DMS53 treated with DMSO at 0.1 percent for 48 hours (cell line): ENCODE measurements at regions not wholly inside any gene's neighbourhood (a gene's known extent, or its start where the extent isn't known, plus 50 kb on each side); places are given as distances from the start of the nearest gene placed in this dataset.

ENCODE experiments used
- DNase-seq: peaks from one replicate; lab custom pipeline; 2025; ENCODE audit not compliant: unreplicated experiment; lab: John Stamatoyannopoulos, UW

DNA sequence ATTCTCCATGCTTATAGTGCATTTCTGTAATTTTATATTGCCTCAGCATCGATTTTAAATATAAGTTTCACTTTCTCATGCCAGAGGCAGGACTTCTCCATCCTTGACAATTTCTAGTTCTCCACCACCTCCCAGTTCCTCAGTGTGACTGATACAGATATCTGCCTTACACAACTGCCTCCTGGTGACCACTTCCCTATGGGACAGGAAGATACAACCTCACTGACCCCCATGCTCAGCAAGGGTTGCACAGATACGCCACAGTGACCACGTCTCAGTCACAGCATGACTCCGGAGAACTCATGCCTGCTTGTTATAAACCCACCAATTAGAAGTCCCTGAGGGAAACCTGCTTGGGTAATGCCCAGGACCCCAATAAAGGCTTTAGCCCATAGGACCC lies 284.0 kb upstream of the MC4R start:
- no peak for DNase-seq

GRCh38 chr18:60662491-60662890 lies 289.9 kb upstream of the MC4R start:
- no peak for DNase-seq

DNA sequence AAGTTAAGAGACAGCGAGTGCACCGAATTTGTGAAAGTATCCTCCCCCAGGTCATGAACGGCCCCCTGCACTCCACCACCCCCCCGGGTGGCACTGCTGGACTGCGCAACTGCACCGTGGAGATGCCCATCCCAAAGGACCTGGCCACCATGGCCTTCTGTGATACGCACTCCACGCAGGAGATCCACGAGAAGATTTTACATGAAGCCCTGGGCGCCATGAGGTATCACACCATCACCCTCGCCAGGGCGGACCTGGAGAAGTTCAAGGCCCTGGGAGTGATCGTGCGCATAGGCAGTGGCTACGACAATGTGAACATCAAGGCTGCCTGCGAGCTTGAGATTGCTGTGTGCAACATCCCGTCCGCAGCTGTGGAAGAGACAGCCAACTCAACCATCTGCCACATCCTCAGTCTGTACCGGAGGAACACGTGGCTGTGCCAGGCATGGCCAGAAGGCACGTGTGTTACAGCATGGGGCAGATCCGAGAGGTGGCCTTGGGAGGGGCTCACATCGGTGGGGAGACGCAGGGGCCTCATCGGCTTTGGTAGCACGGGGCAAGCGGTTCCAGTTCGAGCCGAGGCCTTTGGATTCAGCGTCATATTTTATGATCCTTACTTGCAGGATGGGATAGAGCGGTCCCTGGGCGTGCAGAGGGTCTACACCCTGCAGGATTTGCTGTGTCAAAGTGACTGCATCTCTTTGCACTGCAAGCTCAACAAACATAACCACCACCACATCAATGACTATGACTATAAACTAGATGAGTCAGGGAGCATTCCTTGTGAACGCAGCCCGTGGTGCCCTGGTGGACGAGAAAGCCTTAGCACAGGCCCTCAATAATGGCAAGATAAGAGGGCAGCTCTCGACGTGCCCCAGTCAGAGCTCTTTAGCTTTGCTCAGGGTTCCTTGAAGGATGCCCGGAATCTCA lies 290.8 kb upstream of the MC4R start:
- DNase-seq = no peak

- DNase-seq = no peak
These were observed 292.2 kb upstream of the MC4R start for GRCh38 chr18:60664736-60665135.

- DNase-seq = no peak
These were observed 294.4 kb upstream of the MC4R start for GRCh38 chr18:60667016-60667415.

- DNase-seq = peak; percentile 26
These were observed 296.0 kb upstream of the MC4R start for GRCh38 chr18:60668583-60668982.

GRCh38 chr18:60669938-60670337 lies 297.4 kb upstream of the MC4R start:
- DNase-seq = no peak

DNA sequence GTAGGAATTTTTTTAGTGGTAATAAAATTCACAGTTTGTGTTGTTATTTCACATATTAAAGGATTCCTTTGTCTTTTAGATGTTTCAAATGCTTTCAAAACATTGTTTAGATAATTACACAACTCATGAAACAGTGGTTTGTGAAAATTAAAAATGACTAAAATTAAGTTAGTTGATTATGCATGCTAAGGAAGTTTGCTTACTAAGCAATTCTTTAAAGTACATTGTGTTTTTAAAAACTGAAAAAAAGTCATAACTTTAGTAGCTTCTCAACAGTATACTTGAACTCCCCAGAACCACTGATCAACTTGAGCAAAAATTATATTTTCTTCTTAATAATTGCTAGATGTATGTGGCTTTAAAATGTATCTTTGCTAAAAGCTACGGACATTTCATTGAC lies 298.4 kb upstream of the MC4R start:
- no peak for DNase-seq

DNA sequence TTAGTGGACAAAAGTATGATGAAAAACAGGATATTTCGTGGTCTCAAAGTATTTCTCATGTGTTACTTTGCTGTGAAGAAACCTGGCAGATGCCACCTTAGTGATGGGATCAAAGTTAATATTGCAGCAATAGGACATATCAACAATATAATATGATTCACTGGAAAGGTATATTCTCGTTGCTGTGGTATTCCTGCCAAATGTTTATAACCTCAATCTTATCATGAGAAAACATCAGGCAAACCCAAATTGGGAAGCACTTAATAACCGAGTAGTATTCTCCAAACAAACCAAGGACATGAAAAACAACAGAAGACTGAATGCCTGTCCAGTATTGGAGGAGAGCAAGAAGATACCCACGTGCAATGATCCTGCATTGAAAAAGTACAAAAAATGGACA lies 302.6 kb upstream of the MC4R start:
- no peak for DNase-seq

- peak; percentile 98 for DNase-seq
These were observed 303.2 kb upstream of the MC4R start for GRCh38 chr18:60675801-60676200.

GRCh38 chr18:60676815-60677214 lies 304.2 kb upstream of the MC4R start:
- no peak for DNase-seq

DNA sequence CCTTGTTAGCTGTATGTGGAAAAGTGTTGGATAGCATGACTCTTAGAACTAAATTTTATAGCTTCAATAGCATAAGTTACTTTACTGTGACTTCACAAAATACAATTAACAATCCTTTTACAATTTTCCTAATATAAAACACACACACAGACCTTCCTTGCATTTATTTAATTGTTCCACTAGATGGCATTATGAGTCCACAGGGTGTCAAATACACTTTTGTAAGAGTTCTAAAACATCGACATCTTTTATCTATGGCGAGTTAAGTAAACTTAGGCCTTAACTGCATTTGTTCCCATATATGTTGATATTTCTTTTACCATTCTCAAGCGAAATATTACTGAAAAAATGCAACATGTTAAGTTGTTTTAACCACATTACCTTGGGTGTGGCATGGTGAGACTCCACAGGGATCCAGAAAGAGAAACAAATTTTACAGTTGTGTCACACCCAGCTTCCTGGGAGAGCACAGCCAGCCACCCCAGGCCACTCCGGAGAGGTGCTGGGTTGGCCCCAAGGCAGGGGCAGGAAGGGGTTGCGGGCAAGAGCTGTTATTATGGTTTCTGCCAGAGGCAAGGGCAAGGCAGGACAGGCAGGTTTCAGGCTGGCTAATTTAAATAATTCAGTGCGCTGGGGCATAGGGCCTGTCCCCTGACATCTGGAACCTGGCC lies 312.4 kb upstream of the MC4R start:
- peak; percentile 68 for DNase-seq

- DNase-seq = no peak
These were observed 313.6 kb upstream of the MC4R start for GRCh38 chr18:60686142-60686541.

GRCh38 chr18:60691061-60691460 lies 318.5 kb upstream of the MC4R start:
- no peak for DNase-seq

GRCh38 chr18:60693426-60693825 lies 320.9 kb upstream of the MC4R start:
- no peak for DNase-seq

DNA sequence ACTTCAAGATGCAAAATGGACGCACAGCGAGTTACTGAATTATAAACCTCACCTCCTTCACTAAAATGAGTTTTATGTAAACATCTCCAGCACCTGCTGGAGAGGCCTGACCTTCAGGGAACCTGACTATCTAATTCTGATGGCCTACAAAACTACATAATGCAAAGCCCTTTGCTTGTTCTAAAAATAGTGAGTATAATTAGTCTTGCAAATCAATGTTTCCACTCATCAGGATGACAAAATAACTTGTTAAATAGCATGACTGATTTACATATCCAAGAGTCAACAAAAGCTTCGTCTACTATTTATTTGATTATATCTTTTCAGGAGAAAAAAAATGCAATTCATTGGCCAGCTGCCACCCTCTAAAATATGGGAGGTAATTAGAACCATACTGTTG lies 326.3 kb upstream of the MC4R start:
- DNase-seq = peak; percentile 45

DNA sequence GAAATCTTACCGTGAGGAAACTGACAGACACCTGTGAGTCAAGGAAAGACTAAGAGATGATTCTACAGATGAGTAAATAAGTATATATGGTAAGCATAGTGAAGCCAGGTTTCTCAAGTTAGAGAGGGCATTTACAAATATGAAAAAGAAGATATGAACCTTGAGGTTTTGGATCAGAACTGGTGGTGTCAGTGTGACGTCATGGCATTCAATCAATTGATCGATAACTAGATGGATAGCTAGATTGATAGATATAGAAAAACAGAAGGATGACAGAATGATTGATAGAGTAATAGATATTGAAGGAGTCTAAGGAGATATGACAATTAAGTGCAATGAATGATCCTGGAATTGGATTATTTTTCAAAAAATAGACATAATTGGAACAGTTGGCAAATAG lies 350.2 kb upstream of the MC4R start:
- no peak for DNase-seq

- no peak for DNase-seq
These were observed 359.6 kb upstream of the MC4R start for GRCh38 chr18:60732143-60732542.

- no peak for DNase-seq
These were observed 366.6 kb upstream of the MC4R start for GRCh38 chr18:60739212-60739611.

DNA sequence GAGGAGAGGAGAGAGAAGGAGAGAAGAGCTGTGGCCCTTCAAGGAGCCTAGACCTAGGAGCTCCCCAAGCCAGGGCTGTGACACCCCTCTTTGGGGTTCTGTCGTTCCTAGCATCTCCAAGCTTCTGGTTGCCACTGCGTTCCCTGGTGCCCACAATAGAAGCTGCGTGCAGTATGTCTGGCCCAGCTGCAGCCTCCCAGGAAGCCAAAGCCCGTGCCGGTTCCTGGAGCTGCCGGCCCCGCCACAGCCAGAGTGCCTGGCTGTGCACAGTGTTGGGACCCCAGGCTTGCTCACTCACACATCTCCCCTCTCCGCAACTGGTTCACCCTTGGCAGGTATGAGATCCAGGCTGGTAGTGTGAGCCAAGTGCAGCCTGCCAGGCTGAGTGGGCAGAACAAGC lies 367.7 kb upstream of the MC4R start:
- no peak for DNase-seq

DNA sequence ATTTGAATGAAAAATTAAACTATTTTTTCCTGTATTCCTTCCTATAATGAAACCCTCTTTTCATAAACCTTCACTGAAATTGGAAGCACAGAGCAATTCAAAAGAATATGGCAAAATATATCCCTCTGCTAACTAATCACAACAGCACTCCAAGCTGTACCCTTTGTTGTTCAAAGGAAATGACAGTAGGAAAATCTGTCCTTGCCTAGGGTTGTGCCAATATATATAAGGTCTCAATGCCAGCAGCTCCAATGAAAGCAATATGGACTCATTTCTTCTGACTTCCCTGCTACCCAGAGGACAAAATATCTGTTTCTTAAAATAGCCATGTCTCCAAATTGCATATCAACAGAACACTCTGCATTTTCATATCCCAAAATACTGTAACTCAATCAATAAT lies 373.9 kb upstream of the MC4R start:
- DNase-seq = no peak

- no peak for DNase-seq
These were observed 374.3 kb upstream of the MC4R start for GRCh38 chr18:60746919-60747318.
